Chondrocyte (in vitro differentiated cells): ENCODE measurements at regions not wholly inside any gene's neighbourhood (a gene's known extent, or its start where the extent isn't known, plus 50 kb on each side); places are given as distances from the start of the nearest gene placed in this dataset.
"Not testable (repeated sequence)": the region's sequence is repeated elsewhere in the genome, so short reads cannot be mapped to it uniquely, and the experiment has no call there.

Experiments
- DNase-seq: peaks from one replicate; pipeline ENCODE4 v3.0.0; 2021; ENCODE audit warnings: mixed read lengths, low spot score
- H3K27ac Mint-ChIP-seq: one replicate; pipeline ENCODE4 v1.8.0; 2021; ENCODE audit warnings: mild to moderate bottlenecking, moderate library complexity, mixed read lengths; ENCODE audit not compliant: unreplicated experiment
- H3K27me3 Mint-ChIP-seq: 2 replicates; pipeline ENCODE4 v1.8.0; 2021; ENCODE audit warnings: low read depth, mixed read lengths
- H3K36me3 Mint-ChIP-seq: 2 replicates; pipeline ENCODE4 v1.8.0; 2021; ENCODE audit warnings: low read depth, mixed read lengths
- H3K4me1 Mint-ChIP-seq: 2 replicates; pipeline ENCODE4 v1.8.0; 2021; ENCODE audit warnings: low read depth, mild to moderate bottlenecking, mixed read lengths
- H3K4me3 Mint-ChIP-seq: one replicate; pipeline ENCODE4 v1.8.0; 2021; ENCODE audit warnings: mild to moderate bottlenecking, moderate library complexity, mixed read lengths; ENCODE audit not compliant: unreplicated experiment
- H3K9me3 Mint-ChIP-seq: 2 replicates; pipeline ENCODE4 v1.8.0; 2021; ENCODE audit warnings: low read depth, mixed read lengths
- TF ChIP-seq, protein P1 (sequence below): fragments of 200-600 bp; sonication (generic); IDR thresholded peaks from 2 replicates; pipeline ENCODE4 v1.5.0; 2021; ENCODE audit warnings: antibody characterized with exemption, mild to moderate bottlenecking, moderate library complexity

DNA sequence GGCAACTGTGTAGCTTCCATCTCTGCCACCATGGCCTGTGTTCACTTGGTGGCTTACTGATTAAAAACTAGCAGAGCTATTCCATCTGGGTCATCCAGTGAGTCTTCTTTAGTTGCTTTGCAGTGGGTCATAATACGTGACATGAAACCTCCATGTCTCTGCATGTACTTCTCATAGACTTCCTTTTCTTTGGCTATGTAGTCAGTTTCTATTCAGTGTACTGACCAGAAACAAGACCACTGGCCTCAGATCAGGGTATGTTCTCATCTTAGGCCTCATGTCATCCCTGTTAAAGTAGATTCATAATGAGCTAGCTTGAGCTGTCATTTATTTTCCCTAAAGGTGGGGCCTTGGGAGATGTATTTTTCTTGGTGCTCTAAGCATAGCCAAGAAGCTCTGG is 195.2 kb downstream of the CCNG2 start:
- H3K4me1 Mint-ChIP-seq, result no peaks in the 10 kb centered on the region
- H3K27me3 Mint-ChIP-seq, result peaks cover 12% of the 10 kb centered on the region
- no peak overlapping the region for H3K4me3 Mint-ChIP-seq
- TF ChIP-seq, protein P1, sequence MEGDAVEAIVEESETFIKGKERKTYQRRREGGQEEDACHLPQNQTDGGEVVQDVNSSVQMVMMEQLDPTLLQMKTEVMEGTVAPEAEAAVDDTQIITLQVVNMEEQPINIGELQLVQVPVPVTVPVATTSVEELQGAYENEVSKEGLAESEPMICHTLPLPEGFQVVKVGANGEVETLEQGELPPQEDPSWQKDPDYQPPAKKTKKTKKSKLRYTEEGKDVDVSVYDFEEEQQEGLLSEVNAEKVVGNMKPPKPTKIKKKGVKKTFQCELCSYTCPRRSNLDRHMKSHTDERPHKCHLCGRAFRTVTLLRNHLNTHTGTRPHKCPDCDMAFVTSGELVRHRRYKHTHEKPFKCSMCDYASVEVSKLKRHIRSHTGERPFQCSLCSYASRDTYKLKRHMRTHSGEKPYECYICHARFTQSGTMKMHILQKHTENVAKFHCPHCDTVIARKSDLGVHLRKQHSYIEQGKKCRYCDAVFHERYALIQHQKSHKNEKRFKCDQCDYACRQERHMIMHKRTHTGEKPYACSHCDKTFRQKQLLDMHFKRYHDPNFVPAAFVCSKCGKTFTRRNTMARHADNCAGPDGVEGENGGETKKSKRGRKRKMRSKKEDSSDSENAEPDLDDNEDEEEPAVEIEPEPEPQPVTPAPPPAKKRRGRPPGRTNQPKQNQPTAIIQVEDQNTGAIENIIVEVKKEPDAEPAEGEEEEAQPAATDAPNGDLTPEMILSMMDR, result no peak
- DNase-seq, result no peak
- no peaks in the 10 kb centered on the region for H3K36me3 Mint-ChIP-seq
- H3K27ac Mint-ChIP-seq, result no peak overlapping the region
- H3K9me3 Mint-ChIP-seq, result no peaks in the 10 kb centered on the region

GRCh38 chr4:77353724-77354315 is 196.8 kb downstream of the CCNG2 start:
- not testable (repeated sequence) for H3K4me3 Mint-ChIP-seq, H3K36me3 Mint-ChIP-seq, H3K4me1 Mint-ChIP-seq, DNase-seq, H3K27ac Mint-ChIP-seq, H3K9me3 Mint-ChIP-seq
- H3K27me3 Mint-ChIP-seq, result peaks cover 13% of the 10 kb centered on the region
- TF ChIP-seq, protein P1, result peak; percentile 55

DNA sequence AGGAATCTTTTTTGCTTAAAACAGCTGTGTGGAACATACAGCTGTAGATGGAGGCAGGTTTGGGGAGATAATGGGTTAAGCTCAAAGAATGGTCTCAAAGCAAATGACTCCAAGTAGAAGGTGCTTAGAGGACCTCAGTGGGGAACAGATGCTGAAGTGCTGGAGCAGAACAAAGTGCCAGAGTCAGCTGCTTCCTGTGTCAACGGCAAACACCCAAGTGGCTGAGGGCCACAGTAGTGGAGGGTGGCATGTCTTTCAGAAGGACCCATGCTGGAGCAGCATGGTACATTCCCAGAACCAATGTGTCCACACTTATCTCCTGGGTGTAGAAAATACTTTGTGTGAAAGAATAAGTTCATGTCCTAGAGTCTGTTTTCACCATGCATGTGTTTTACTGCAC is 197.5 kb downstream of the CCNG2 start:
- no peak for DNase-seq
- H3K27ac Mint-ChIP-seq, result no peak overlapping the region
- no peaks in the 10 kb centered on the region for H3K4me1 Mint-ChIP-seq
- H3K9me3 Mint-ChIP-seq, result no peaks in the 10 kb centered on the region
- H3K4me3 Mint-ChIP-seq, result no peak overlapping the region
- H3K27me3 Mint-ChIP-seq, result peaks cover 18% of the 10 kb centered on the region
- H3K36me3 Mint-ChIP-seq, result no peaks in the 10 kb centered on the region
- TF ChIP-seq, protein P1, result no peak

DNA sequence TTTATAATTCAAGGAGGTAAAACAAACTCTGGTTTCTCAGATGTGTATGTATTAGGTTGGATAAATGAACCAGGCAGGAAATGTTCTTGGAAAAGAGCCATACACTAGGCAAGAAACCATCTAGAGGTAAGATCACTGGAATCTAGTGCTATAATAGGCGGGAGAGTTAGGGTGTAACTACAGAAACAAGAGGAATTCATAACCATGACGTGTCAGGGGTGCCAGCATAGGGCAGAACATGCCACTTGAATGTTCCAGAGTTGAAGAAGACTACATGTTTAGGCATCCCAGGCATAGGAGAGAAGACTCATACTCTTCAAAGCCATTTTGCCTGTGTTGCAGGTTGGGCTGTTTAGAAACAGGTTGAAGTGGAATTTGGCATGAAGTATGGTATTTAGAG is 198.7 kb downstream of the CCNG2 start:
- DNase-seq, result no peak
- peaks cover 25% of the 10 kb centered on the region for H3K27me3 Mint-ChIP-seq
- H3K27ac Mint-ChIP-seq, result no peak overlapping the region
- H3K4me3 Mint-ChIP-seq, result no peak overlapping the region
- no peaks in the 10 kb centered on the region for H3K36me3 Mint-ChIP-seq
- TF ChIP-seq, protein P1, result no peak
- H3K4me1 Mint-ChIP-seq, result no peaks in the 10 kb centered on the region
- no peaks in the 10 kb centered on the region for H3K9me3 Mint-ChIP-seq

- H3K27me3 Mint-ChIP-seq, result peaks cover 41% of the 10 kb centered on the region
- no peak overlapping the region for H3K4me3 Mint-ChIP-seq
- H3K36me3 Mint-ChIP-seq, result no peaks in the 10 kb centered on the region
- H3K27ac Mint-ChIP-seq, result no peak overlapping the region
- TF ChIP-seq, protein P1, result peak; percentile 83
- DNase-seq, result no peak
- H3K4me1 Mint-ChIP-seq, result no peaks in the 10 kb centered on the region
- no peaks in the 10 kb centered on the region for H3K9me3 Mint-ChIP-seq
Measured at GRCh38 chr4:77358315-77358928, 201.4 kb downstream of the CCNG2 start.
